ENCODE measurements at regions not wholly inside any gene's neighbourhood (a gene's known extent, or its start where the extent isn't known, plus 50 kb on each side); places are given as distances from the start of the nearest gene placed in this dataset.

GRCh38 chr20:59411170-59411569 lies 110.8 kb downstream of the EDN3 start:
- peaks cover 14% of the 10 kb centered on the region for H3K9me3 Mint-ChIP-seq
- H3K36me3 Mint-ChIP-seq = no peaks in the 10 kb centered on the region
- no peak overlapping the region for H3K27ac Mint-ChIP-seq
- no peak for TF ChIP-seq CTCF (IDR thresholded peaks at IDR 0.05; ENCODE audit: unreplicated experiment)
- H3K4me1 Mint-ChIP-seq = peaks cover 18% of the 10 kb centered on the region
- peaks cover 28% of the 10 kb centered on the region for H3K27me3 Mint-ChIP-seq (ENCODE audit: low read depth)
- no peak for DNase-seq (ENCODE audit: low spot score in 2 of 2, unreplicated experiment in 2 of 2)
- no peak overlapping the region for H3K4me3 Mint-ChIP-seq

- TF ChIP-seq CTCF (IDR thresholded peaks at IDR 0.05; ENCODE audit: unreplicated experiment) = no peak
- Mint-ChIP-seq H3K36me3 (no peaks in the 10 kb centered on the region), H3K27ac (no peak overlapping the region), H3K4me3 (no peak overlapping the region), H3K27me3 (ENCODE audit: low read depth) (peaks cover 25% of the 10 kb centered on the region), H3K4me1 (peaks cover 18% of the 10 kb centered on the region), H3K9me3 (peaks cover 14% of the 10 kb centered on the region)
- DNase-seq (ENCODE audit: low spot score in 2 of 2, unreplicated experiment in 2 of 2) = no peak
Measured at GRCh38 chr20:59411589-59411988, 111.2 kb downstream of the EDN3 start.

GRCh38 chr20:59412181-59412580 lies 111.8 kb downstream of the EDN3 start:
- no peak for TF ChIP-seq CTCF (IDR thresholded peaks at IDR 0.05; ENCODE audit: unreplicated experiment)
- H3K27ac Mint-ChIP-seq = no peak overlapping the region
- DNase-seq (ENCODE audit: low spot score in 2 of 2, unreplicated experiment in 2 of 2) = no peak
- peaks cover 14% of the 10 kb centered on the region for H3K9me3 Mint-ChIP-seq
- peaks cover 25% of the 10 kb centered on the region for H3K27me3 Mint-ChIP-seq (ENCODE audit: low read depth)
- H3K36me3 Mint-ChIP-seq = no peaks in the 10 kb centered on the region
- H3K4me3 Mint-ChIP-seq = no peak overlapping the region
- peaks cover 18% of the 10 kb centered on the region for H3K4me1 Mint-ChIP-seq

GRCh38 chr20:59412875-59413284 lies 112.5 kb downstream of the EDN3 start:
- Mint-ChIP-seq H3K27me3 (ENCODE audit: low read depth) (peaks cover 24% of the 10 kb centered on the region), H3K27ac (no peak overlapping the region), H3K36me3 (no peaks in the 10 kb centered on the region), H3K4me1 (peaks cover 18% of the 10 kb centered on the region), H3K4me3 (no peak overlapping the region), H3K9me3 (peaks cover 14% of the 10 kb centered on the region)
- DNase-seq (ENCODE audit: low spot score in 2 of 2, unreplicated experiment in 2 of 2) = no peak
- TF ChIP-seq CTCF (IDR thresholded peaks at IDR 0.05; ENCODE audit: unreplicated experiment) = no peak

GRCh38 chr20:59413326-59413865 lies 113.0 kb downstream of the EDN3 start:
- H3K36me3 Mint-ChIP-seq = no peaks in the 10 kb centered on the region
- no peak overlapping the region for H3K4me3 Mint-ChIP-seq
- DNase-seq (ENCODE audit: low spot score in 2 of 2, unreplicated experiment in 2 of 2) = no peak
- H3K27me3 Mint-ChIP-seq (ENCODE audit: low read depth) = peaks cover 25% of the 10 kb centered on the region
- peaks cover 18% of the 10 kb centered on the region for H3K4me1 Mint-ChIP-seq
- H3K9me3 Mint-ChIP-seq = peaks cover 14% of the 10 kb centered on the region
- H3K27ac Mint-ChIP-seq = no peak overlapping the region
- TF ChIP-seq CTCF (IDR thresholded peaks at IDR 0.05; ENCODE audit: unreplicated experiment) = no peak

All from mesothelial cell of epicardium (in vitro differentiated cells).